GM21390 (cell line): ENCODE measurements at regions not wholly inside any gene's neighbourhood (a gene's known extent, or its start where the extent isn't known, plus 50 kb on each side); places are given as distances from the start of the nearest gene placed in this dataset.
A peak's percentile ranks its signal among the peaks of the same experiment; 100 is the strongest.

ENCODE experiments used
- ATAC-seq: cut with Tn5 transposase; IDR thresholded peaks from one replicate; pipeline ENCODE4 v1.9.1; 2021; ENCODE audit not compliant: unreplicated experiment

DNA sequence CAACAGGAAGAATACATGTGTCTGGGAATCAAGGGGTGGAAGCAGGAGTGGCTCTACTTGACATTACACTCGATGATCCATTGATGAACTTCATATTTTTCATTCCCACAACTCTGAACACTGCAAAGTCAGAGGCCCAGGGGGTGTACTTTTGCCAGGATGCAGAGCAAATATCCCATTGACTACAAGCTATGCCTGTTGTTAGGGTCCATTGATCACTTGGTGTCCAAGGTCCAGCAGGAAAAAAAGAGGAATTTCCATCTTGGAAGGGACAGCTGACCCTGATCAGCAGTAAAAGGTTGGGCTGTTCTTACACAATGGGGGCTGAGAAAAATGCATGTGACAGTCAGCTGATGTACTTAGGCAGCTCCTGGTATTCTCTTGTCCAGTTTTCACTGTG, 118.5 kb upstream of the MAP1B start:
- ATAC-seq = no peak

DNA sequence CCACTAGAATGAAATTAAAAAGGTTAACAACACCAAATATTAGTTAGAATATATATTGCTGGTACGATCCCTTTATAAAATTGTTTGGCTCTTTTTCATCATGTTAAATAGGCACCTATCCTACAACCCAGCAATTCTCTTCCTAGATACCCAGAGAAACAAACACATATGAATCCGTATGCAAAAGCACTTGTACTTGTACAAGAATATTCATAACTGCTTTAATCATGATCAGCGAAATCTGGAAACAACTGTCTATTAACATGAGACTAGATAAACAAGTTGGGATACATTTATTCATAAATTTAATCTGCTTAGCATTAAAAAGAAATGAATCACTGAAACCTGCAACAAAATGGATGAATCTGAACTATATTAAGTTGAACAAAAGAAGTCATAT, 113.7 kb upstream of the MAP1B start:
- ATAC-seq = no peak

DNA sequence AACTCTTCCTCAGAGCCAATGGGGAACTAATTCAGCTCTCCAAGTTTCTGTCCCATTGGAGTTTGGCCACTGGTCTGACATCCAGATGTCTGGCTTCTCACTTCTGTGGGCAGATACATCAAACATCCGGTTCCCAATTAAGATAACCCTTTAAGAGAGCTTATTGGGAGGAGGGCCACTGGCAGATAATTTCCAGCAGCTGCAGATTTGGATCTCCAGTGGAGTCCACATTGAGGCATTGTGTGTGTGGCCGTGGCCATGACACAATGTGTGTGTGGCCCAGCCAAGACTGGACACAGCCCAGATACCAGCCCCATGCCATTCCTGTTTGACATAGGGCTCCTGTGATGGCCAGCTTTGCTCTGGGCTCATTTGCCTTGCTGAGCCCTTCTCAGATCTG, 110.5 kb upstream of the MAP1B start:
- no peak for ATAC-seq

DNA sequence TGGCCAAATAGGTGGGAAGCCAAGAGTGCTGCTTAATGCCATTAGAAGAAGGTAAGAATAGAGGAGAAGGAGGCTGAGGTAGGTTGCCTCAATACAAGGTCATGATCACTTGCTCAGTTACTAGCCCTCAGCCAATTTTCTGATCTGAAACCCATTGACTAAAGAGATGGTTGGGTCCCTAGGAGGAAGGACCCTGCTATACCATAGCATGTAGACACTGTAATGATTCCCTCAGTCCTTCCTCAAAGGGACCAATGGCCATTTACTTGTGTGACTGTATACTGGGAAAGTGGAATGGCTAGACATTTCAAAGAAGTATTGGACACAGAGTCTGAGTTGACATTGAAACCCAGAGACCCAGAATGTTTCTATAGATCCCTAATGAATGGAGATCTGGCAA, 108.5 kb upstream of the MAP1B start:
- no peak for ATAC-seq

DNA sequence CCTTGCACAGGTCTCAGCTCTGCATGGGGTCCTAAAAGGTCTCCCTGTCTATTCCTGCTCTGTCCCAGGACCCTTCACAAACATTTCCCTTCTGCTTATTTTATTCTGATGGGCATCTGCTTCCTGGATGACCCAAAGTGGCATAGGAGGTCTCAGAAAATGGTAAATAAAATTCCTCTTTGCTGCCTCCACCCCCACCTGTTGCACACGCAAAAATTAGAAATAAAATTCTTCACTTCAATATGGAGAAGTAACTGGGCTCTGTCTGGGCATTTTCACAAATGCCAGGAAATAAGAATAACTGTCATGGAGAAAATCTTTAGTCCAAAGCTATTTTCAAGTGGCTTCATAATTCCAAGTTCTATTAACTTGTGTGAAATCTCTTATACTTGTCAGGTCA, 106.6 kb upstream of the MAP1B start:
- ATAC-seq = no peak

DNA sequence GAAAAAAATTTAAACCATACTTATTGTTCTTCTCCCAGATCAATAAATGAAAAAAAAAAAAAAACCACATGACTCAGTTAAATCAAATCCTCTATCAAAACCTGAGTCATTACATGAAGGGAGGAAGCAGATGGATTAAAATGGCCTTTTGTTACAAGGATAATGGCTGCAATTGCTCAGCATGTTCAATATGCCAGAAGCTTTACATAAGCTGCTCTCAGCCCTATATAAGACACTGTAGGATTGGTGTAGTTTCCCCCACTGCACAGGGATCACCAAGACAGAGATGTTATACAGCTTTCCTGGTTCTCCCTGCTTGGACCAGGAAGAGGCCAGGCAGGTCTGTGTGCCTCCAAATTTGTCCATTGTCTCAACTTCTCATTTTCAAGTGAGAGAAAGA, 101.6 kb upstream of the MAP1B start:
- ATAC-seq = no peak

DNA sequence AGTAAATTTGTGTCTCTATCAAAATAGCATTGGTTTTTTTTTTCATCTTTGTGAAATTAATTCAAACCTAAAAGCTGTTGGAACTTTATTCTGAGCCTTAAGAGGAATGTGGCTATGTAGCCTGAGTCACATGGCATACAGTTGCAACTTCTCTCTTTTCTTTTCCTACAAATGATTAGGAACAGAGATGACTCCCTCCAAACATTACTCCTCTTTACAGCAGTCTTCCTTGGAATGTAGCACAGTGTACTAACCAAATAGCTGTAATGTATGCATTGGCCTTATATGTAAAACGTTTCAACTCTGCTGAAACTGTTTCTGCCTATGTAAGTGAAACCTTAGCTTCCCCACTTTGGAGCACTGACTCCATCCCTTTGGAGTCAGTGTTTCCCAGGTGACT, 100.9 kb upstream of the MAP1B start:
- ATAC-seq = no peak

DNA sequence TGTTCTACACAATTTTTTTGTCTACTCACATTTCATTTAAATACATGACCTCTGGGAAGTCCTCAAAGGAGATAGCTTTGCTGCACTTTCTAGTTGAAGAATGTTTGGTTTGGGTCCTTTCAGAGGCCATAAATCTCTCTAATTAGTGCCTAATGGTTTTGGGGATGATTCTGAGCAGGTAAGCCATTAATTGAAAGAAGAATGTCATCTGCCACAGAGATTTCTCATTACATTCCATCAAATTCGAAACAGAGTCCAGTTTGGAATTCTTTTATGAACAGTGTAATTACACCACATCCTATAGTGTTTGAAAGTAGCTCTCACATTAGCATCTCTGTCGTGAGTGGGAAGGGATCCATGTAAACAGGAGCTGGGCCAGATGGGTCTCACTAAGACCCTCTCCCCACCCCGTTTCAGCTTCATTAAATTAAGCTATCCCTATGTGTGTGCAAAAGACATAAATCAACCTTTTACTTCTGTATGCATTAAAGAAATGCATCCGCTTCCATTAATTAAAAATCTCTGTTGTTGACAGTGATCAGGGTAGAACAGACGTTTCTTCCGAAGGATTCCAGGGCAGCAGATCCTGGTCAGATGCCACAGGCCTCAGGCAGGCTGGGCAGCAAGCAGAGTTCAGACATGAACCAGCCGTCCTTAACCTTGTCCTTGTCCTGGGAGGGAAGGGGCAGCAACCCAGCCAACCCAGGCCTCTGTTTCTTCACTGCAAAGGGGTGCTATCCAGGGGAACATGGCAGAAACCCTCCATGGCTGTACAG, 99.8 kb upstream of the MAP1B start:
- ATAC-seq = no peak

DNA sequence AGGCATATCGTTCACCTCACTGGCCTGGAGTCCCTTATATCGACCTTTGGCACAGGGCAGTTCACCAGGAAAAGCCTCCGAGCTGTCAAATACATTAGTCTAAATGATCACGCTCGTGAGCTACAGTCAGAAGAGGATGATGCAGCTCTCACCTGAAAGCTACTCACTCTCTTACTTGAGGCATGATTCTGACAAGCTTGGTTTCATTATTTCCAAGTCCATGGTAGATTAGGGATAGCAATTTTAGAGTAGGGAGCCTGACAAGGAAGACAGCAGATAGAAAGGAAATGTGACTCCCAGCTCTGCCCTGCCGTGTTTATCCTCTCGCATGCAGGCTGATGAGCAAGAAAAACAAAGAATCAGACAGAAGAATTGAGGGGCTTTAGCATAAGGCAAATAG, 98.0 kb upstream of the MAP1B start:
- no peak for ATAC-seq

DNA sequence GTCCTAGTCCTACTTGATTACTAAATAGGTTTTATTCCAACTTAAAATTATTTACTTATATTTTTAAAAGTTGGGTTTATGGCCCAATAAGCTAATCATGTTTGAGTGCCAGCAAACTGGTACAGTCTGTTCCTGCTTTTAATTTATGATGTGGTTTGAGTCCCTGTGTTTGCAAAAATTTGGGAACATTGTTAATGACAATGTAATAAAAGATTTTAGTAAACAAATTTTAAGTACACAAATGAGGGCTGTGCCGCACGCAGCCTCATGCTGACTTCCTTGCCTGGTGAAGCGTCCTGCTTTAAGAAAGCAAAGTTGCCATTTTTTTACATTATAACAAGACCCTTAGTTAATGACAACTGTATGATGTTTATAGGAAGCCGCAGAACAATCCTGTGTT, 96.8 kb upstream of the MAP1B start:
- no peak for ATAC-seq

DNA sequence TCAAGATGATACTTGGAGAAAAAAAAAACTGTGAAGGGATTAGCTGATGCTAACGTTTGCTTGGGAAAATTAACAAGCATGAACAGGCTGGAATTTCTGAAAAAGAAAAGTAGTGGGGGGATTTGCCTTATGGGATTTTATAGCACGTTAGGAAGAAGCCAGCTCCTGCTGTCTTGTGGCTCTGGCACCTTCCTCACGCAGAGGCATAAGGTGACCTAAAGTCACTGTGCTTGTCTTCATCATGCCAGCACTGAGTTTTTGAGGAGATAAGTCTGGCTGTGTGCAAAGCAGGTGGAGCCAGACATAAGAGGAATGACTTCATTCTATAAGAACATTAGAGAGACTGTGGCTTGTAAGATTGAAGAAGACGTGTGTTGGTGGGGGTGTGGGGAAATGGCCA, 94.4 kb upstream of the MAP1B start:
- no peak for ATAC-seq

DNA sequence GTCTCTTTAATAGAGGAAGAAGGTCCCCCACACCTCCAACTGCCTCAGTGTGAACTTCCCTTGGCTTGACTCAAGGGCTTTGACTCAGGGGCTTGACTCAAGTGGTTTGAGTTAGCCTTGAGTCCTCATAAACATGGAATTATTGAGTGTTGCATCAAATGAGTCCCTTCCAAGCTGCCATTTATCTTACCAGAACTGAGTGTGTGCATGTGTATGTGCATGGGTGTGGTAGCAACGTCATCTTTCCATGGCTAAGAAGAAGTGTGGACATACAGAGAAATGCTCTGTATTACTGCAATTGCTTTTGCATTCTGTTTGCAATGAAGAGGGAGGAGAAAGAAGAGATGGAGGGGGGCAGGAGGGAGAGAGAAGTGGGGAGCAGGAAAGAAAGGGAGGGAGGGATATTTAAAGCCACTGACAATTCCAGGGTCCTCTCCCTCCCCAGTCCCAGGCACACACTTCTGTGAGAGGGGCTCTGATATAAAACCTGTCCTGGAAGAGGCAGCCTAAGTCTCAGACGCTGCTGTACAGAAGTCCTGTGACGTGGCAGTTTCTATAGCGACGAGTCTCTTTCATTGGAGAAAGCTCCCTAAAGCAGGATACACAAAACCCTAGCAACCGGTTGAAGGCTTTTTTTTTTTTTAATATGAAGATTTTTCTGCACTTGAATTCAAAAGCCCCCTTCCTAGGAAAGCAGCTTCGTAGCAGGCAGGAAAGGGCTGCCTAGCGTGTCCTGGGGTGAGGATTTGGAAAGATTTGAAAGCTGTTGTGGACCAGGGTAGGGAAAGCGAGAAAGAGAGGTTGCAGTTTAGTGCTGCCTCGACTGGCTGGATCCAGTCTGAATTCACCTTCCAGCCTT, 93.3 kb upstream of the MAP1B start:
- ATAC-seq = no peak

DNA sequence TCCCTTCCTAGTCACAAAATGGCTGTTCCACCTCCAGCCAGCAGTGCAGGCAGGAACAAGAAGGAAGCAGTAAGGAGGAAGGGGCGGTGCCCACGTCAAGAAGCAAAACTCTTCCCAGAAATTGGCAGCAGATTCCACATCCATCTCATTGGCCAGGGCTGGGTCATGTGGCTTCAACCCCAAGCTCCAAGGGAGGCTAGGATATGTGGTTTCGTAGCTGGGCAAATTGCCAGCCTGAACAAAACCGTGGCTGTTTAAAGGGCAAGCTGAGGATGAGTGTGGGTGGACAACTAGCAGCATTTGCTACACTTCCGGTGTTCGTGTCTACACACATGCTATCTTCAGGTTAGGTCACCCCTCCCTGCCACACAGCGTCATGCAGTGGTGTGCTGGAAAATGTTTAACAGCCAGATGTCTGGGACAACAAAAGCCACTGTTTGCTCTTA, 92.1 kb upstream of the MAP1B start:
- ATAC-seq = no peak

DNA sequence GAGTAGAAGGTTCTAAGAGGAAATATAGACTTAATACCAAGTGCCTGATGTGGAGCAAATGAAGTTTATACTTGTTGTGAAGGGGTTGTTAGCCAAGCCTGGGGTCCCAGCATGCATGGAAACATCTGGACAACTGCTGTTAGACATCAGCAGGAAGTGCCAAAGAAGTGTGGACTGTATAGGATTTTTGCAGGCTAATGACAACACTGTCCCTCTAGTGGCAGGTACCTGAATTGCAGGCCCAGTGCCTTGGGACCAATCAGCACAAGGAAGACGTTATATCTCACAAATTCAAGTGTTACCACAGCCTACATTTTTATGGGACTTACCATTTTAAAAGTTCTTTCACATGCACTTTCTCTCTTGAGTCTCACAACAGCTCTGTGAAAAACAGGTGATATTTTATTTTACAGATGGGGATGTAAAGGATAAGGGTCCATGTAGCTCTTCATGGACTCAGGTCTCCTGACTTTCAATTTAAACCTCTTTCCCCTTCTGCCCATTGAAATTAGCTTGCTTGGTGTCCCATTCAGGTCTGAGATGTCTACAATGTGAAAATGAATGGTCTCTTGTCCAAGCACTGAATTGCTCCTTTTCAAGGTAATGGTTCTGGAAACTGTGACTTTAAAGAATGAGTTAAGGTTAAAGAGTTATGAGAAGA, 89.0 kb upstream of the MAP1B start:
- ATAC-seq = peak; percentile 65

DNA sequence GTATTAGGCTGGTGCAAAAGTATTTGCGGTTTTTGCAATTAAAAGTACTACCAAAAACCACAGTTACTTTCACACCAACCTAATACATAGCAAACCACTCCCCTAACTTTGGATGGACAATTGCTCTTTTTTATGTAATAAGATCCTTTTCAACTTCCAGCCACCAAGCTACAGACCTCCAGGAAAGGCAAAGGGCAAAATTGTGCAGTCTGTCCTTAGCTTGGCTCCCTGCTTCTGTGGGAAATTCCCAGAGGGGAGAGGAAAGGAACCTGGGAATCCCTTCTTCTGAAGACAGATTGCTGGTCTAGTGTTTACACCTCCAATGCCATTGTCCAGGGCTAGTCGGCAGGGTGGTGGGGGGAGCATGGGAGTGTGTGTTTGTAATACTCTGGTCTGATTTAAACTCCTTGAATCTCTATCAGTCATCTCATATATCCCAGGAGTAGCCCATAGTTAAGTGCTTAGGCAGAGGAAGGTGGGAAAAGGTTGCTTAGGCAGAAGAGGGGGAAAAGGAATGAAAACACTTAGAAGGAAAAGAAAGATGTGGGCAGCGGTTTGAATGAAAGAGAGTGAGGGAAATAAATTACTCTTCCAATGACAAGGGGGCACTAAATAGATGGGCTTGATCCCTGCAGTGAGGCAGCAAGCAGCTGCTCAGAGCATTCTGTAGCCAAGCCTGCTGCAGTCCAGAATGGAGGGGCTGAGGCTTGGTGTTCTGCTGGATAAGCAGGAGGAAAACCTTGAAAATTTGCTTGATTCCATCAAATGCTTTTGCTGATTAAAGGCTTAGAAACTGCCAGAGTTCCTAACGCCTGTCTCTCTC, 86.9 kb upstream of the MAP1B start:
- ATAC-seq = no peak

DNA sequence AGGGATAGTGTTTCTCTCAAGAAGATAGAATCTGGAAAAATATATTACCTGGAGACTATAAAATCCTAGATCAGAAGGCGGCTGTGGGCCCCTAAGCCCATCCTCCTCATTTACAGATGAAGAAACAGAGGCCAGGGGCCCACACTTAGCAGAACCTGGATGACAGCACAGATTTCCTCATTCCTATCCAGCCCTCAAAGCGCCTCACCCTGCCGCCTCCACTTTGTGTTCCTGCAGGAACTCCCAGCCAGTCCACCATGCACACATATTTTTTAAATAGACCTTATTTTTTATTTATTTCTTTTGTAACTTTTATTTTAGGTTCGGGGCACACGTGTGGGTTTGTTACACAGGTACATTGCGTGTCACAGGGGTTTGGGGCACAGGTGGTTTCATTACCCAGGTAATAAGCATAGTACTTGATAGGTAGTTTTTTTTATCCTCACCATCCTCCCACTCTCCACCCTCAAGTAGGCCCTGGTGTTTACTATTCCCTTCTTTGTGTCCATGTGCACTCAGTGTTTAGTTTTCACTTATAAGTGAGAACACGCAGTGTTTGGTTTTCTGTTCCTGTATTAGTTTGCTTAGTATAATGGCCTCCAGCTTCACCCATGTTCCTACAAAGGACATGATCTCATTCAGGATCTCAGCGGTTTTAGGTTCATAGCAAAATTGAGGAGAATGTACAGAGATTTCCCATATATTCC, 85.5 kb upstream of the MAP1B start:
- ATAC-seq = no peak

DNA sequence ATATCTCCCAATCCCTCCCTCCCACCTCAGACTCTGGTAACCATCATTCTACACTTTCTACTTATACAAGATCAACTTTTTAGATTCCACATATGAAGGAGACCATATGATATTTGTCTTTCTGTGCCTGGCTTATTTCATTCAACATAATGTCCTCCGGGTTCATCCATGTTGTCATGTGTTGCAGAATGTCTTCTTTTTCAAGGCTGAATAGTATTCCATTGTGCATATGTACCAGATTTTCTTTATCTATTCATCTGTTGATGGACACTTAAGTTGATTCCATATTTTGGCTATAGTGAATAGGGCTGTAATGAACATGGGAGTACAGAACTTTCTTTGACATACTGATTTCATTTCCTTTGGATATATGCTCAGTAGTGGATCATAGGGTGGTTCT, 78.9 kb upstream of the MAP1B start:
- ATAC-seq = no peak

DNA sequence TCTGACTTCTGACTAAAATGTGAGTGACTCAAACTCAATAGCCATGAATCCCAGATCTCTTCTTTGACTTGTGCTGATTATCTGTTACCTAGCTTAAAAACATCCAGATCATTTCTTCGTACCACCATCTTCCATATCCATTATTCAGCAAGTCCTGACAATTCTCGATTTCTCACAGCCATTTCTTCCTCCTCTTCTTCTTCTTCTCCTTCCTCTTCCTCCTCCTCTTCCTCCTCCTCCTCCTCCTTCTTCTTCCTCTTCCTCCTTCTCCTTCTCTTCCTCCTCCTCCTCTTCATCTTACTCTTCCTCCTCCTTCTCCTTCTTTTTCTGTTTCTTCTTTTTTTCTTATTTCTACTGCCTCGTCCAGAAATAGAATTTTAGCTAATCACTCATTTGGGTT, 77.0 kb upstream of the MAP1B start:
- no peak for ATAC-seq

DNA sequence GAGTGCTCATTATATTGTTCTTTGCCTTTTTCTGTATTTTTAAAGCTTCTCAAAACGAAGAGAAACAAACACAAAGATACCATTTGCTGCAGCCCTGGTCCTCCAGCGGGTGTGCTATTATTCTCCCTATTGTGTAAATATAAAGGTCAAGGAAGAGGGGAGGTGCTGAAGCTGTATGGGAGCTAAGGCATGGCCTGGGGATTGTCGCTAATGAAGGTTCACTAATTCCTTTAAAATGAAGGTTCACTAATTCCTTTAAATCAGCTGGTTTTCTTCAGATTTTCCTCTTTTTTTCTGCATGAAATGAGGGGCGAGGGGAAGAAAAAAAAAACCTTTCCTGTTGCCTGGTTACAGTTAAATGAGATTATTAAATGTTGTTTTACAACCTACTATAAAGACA, 74.5 kb upstream of the MAP1B start:
- ATAC-seq = no peak

DNA sequence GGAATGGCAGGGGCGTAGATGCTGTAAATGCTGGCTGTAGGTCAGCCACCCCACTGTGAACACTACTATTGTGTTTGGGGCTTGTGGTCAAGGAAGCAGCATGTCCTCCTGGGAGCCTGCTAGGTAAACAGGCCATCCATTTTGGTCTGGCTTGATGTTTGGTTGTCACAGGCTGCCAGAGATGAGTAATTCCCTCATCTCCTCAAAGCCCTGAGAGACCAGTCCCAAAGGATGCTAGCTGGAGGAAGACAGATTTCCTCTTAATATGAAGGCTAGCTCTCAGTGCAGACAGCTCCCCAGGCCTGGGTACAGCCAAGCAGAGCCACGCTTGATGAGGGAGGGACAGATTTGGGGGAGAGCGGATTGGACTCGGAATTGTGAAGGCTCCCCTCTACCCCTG, 72.5 kb upstream of the MAP1B start:
- ATAC-seq = no peak
